Activated T-helper 2 cell treated with anti-CD3 and anti-CD28 coated beads, Interferon-gamma antibody, Interleukin-2, Interleukin-4, amounts not matched to agents 10 μg/mL and 5 μg/mL and 100 μg/mL, durations not matched to agents 14 hours and 24 hours and 36 hours (primary cell): ENCODE measurements at regions not wholly inside any gene's neighbourhood (a gene's known extent, or its start where the extent isn't known, plus 50 kb on each side); places are given as distances from the start of the nearest gene placed in this dataset.
"Not testable (repeated sequence)": the region's sequence is repeated elsewhere in the genome, so short reads cannot be mapped to it uniquely, and the experiment has no call there.

Experiments
- DNase-seq: peaks from one replicate; pipeline ENCODE4 v3.0.0; 2021; ENCODE audit warnings: low spot score
- H3K27ac Mint-ChIP-seq: one replicate; pipeline ENCODE4 v1.8.0; 2021; ENCODE audit warnings: mixed read lengths
- H3K27me3 Mint-ChIP-seq: one replicate; pipeline ENCODE4 v1.8.0; 2021; ENCODE audit warnings: low read depth, mixed read lengths
- H3K36me3 Mint-ChIP-seq: one replicate; pipeline ENCODE4 v1.8.0; 2021; ENCODE audit warnings: low read depth, mixed read lengths
- H3K4me1 Mint-ChIP-seq: one replicate; pipeline ENCODE4 v1.8.0; 2021; ENCODE audit warnings: low read depth, mixed read lengths
- H3K4me3 Mint-ChIP-seq: one replicate; pipeline ENCODE4 v1.8.0; 2021; ENCODE audit warnings: low read depth, mild to moderate bottlenecking, moderate library complexity, mixed read lengths
- H3K9me3 Mint-ChIP-seq: one replicate; pipeline ENCODE4 v1.8.0; 2021; ENCODE audit warnings: mixed read lengths
- intact Hi-C: fragments of 100-400 bp; cut with micrococcal nuclease; formaldehyde crosslinking; loops from one replicate; pipeline ENCODE4 v1.15.1; 2023

DNA sequence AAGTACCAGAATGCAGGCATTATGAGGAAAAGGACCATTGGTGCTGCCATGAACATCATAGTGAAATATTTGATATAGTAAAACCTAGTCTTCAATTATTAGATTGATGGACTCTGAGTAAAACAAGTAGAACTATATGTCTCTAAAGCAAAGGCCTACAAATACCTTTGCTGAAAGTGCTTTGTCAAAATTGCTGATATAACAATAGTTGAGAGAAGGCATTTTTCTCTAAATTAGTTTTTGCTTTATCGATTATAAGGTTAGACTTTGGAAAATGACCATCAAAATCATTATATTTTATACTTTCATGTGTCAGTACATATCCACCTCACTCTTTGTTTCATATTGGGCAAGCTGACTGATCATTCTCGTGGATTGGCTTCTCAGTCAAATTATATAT lies 836.0 kb upstream of the FBXO33 start:
- no peaks in the 10 kb centered on the region for H3K36me3 Mint-ChIP-seq
- no peaks in the 10 kb centered on the region for H3K4me1 Mint-ChIP-seq
- no peaks in the 10 kb centered on the region for H3K27me3 Mint-ChIP-seq
- H3K9me3 Mint-ChIP-seq: peaks cover 13% of the 10 kb centered on the region
- intact Hi-C loops: no loop called here
- H3K27ac Mint-ChIP-seq: no peak overlapping the region
- H3K4me3 Mint-ChIP-seq: no peak overlapping the region
- no peak for DNase-seq

GRCh38 chr14:40265096-40265495 lies 832.9 kb upstream of the FBXO33 start:
- Mint-ChIP-seq H3K4me1 (no peaks in the 10 kb centered on the region), H3K27ac (no peak overlapping the region), H3K9me3 (peaks cover 20% of the 10 kb centered on the region), H3K4me3 (no peak overlapping the region), H3K36me3 (no peaks in the 10 kb centered on the region), H3K27me3 (no peaks in the 10 kb centered on the region)
- no peak for DNase-seq
- intact Hi-C loops: no loop called here

- no peak overlapping the region for H3K27ac Mint-ChIP-seq
- H3K36me3 Mint-ChIP-seq: no peaks in the 10 kb centered on the region
- no peaks in the 10 kb centered on the region for H3K27me3 Mint-ChIP-seq
- H3K4me1 Mint-ChIP-seq: no peaks in the 10 kb centered on the region
- intact Hi-C loops: no loop called here
- H3K4me3 Mint-ChIP-seq: no peak overlapping the region
- DNase-seq: no peak
- peaks cover 10% of the 10 kb centered on the region for H3K9me3 Mint-ChIP-seq
Observed at GRCh38 chr14:40252817-40253447, 820.7 kb upstream of the FBXO33 start.

- intact Hi-C loops: no loop called here
- Mint-ChIP-seq H3K9me3 (peaks cover 20% of the 10 kb centered on the region), H3K4me1 (no peaks in the 10 kb centered on the region), H3K27me3 (no peaks in the 10 kb centered on the region), H3K27ac (no peak overlapping the region), H3K4me3 (no peak overlapping the region), H3K36me3 (no peaks in the 10 kb centered on the region)
- no peak for DNase-seq
Observed at GRCh38 chr14:40248671-40249070, 816.4 kb upstream of the FBXO33 start.

DNA sequence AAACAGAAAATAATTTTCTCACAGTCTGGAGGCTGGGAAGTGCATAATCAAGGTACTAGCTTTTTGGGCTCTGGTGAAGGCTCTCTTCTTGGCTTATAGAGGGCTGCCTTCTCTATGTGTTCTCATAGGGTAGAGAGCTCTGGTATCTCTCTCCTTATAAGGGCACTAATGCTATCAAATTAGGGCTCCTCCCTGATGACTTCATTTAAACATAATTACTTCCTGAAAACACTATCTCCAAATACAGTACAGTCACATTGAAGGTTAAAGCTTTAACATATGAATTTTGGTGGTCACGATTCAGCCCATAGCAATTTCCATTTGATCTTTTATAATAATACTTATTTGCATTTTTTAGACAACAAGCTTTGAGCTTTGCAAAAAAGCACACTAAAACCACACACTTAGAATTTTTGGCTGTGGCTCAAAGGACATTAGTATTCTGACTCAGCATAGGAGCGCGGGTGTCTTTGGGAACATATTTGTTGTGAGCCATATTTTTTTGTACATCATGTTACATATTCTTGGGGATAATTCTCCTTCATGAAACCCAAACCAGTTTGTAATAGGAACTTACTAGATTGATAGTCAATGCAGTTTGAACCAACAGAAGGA lies 808.1 kb upstream of the FBXO33 start:
- Mint-ChIP-seq H3K27me3 (no peaks in the 10 kb centered on the region), H3K36me3 (no peaks in the 10 kb centered on the region), H3K9me3 (peaks cover 30% of the 10 kb centered on the region), H3K27ac (no peak overlapping the region), H3K4me3 (no peak overlapping the region), H3K4me1 (no peaks in the 10 kb centered on the region)
- no peak for DNase-seq
- intact Hi-C loops: no loop called here

- peaks cover 59% of the 10 kb centered on the region for H3K9me3 Mint-ChIP-seq
- no peaks in the 10 kb centered on the region for H3K27me3 Mint-ChIP-seq
- H3K36me3 Mint-ChIP-seq: no peaks in the 10 kb centered on the region
- intact Hi-C loops: no loop called here
- H3K4me3 Mint-ChIP-seq: no peak overlapping the region
- no peaks in the 10 kb centered on the region for H3K4me1 Mint-ChIP-seq
- H3K27ac Mint-ChIP-seq: no peak overlapping the region
- no peak for DNase-seq
Observed at GRCh38 chr14:40232302-40232701, 800.1 kb upstream of the FBXO33 start.

- no peak overlapping the region for H3K4me3 Mint-ChIP-seq
- H3K4me1 Mint-ChIP-seq: no peaks in the 10 kb centered on the region
- no peaks in the 10 kb centered on the region for H3K27me3 Mint-ChIP-seq
- intact Hi-C loops: no loop called here
- DNase-seq: no peak
- no peak overlapping the region for H3K27ac Mint-ChIP-seq
- no peaks in the 10 kb centered on the region for H3K36me3 Mint-ChIP-seq
- H3K9me3 Mint-ChIP-seq: peaks cover 45% of the 10 kb centered on the region
Observed at GRCh38 chr14:40229676-40230075, 797.4 kb upstream of the FBXO33 start.

GRCh38 chr14:40222996-40223395 lies 790.8 kb upstream of the FBXO33 start:
- no peaks in the 10 kb centered on the region for H3K4me1 Mint-ChIP-seq
- no peaks in the 10 kb centered on the region for H3K36me3 Mint-ChIP-seq
- no peak overlapping the region for H3K4me3 Mint-ChIP-seq
- intact Hi-C loops: no loop called here
- no peak overlapping the region for H3K27ac Mint-ChIP-seq
- no peaks in the 10 kb centered on the region for H3K27me3 Mint-ChIP-seq
- no peak for DNase-seq
- peaks cover 21% of the 10 kb centered on the region for H3K9me3 Mint-ChIP-seq

GRCh38 chr14:40221428-40221827 lies 789.2 kb upstream of the FBXO33 start:
- H3K4me3 Mint-ChIP-seq: no peak overlapping the region
- H3K36me3 Mint-ChIP-seq: no peaks in the 10 kb centered on the region
- H3K4me1 Mint-ChIP-seq: no peaks in the 10 kb centered on the region
- intact Hi-C loops: no loop called here
- no peak overlapping the region for H3K27ac Mint-ChIP-seq
- no peaks in the 10 kb centered on the region for H3K27me3 Mint-ChIP-seq
- peaks cover 11% of the 10 kb centered on the region for H3K9me3 Mint-ChIP-seq
- DNase-seq: no peak

DNA sequence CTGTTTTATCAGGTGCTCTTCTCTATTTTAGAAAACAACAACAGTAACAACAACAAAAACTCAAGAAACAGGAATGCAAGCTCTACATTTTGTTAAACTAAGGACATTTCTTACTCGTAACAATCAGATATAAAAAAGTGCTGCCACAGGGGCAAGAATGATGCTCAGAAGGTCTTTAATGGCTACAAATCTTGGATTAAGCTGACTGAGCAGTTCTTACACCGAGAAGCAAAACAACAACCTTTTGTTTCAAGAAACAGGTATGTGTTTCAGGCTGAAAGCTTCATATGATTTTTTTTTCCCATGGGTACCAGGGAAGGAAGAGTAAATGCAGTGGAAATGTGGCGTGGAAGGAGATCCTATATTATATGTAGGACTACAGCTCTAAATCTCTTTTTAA lies 786.8 kb upstream of the FBXO33 start:
- no peaks in the 10 kb centered on the region for H3K36me3 Mint-ChIP-seq
- no peaks in the 10 kb centered on the region for H3K27me3 Mint-ChIP-seq
- DNase-seq: no peak
- peaks cover 16% of the 10 kb centered on the region for H3K9me3 Mint-ChIP-seq
- no peaks in the 10 kb centered on the region for H3K4me1 Mint-ChIP-seq
- H3K4me3 Mint-ChIP-seq: no peak overlapping the region
- no peak overlapping the region for H3K27ac Mint-ChIP-seq
- intact Hi-C loops: no loop called here

DNA sequence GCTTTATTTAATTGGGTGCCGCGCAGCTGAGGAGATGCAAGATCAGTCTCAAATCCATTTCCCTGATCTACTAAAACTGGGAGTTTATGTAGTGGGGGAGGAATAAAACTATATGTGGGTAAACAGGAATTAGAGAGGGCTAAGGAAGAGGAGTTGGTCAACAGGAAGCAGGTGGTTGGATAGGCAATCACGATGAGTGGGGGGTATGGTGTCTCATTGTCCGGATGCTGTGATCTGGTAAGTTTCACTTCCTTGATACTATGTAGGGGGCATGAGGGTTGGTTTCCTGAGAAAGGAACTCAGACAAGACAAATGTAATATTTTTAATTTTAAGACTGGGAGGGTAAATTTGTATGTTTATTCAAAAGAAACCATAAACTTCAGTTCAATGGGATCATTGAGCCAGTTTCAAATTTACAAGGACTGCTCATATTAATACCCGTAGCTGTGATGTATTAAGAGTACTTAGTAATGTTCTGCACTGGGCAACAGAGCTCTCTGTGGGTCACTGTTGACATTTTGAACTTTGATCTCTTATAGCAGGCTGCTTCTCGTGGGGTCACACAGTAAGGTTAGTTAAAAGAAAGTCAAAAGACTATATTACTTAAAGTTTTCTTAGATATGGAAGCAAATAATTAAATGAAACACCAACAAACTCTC lies 786.2 kb upstream of the FBXO33 start:
- no peak overlapping the region for H3K27ac Mint-ChIP-seq
- no peaks in the 10 kb centered on the region for H3K4me1 Mint-ChIP-seq
- H3K9me3 Mint-ChIP-seq: peaks cover 22% of the 10 kb centered on the region
- H3K36me3 Mint-ChIP-seq: no peaks in the 10 kb centered on the region
- no peaks in the 10 kb centered on the region for H3K27me3 Mint-ChIP-seq
- DNase-seq: no peak
- no peak overlapping the region for H3K4me3 Mint-ChIP-seq
- intact Hi-C loops: no loop called here

GRCh38 chr14:40216976-40217375 lies 784.7 kb upstream of the FBXO33 start:
- H3K4me3 Mint-ChIP-seq: no peak overlapping the region
- no peak for DNase-seq
- intact Hi-C loops: no loop called here
- no peaks in the 10 kb centered on the region for H3K36me3 Mint-ChIP-seq
- no peaks in the 10 kb centered on the region for H3K27me3 Mint-ChIP-seq
- H3K4me1 Mint-ChIP-seq: no peaks in the 10 kb centered on the region
- no peak overlapping the region for H3K27ac Mint-ChIP-seq
- H3K9me3 Mint-ChIP-seq: peaks cover 20% of the 10 kb centered on the region

GRCh38 chr14:40216408-40216807 lies 784.2 kb upstream of the FBXO33 start:
- H3K27ac Mint-ChIP-seq, DNase-seq, H3K4me1 Mint-ChIP-seq, H3K4me3 Mint-ChIP-seq, H3K27me3 Mint-ChIP-seq, intact Hi-C loops, H3K36me3 Mint-ChIP-seq: not testable (repeated sequence)
- peaks cover 20% of the 10 kb centered on the region for H3K9me3 Mint-ChIP-seq
